ENCODE measurements at regions not wholly inside any gene's neighbourhood (a gene's known extent, or its start where the extent isn't known, plus 50 kb on each side); places are given as distances from the start of the nearest gene placed in this dataset.

DNA sequence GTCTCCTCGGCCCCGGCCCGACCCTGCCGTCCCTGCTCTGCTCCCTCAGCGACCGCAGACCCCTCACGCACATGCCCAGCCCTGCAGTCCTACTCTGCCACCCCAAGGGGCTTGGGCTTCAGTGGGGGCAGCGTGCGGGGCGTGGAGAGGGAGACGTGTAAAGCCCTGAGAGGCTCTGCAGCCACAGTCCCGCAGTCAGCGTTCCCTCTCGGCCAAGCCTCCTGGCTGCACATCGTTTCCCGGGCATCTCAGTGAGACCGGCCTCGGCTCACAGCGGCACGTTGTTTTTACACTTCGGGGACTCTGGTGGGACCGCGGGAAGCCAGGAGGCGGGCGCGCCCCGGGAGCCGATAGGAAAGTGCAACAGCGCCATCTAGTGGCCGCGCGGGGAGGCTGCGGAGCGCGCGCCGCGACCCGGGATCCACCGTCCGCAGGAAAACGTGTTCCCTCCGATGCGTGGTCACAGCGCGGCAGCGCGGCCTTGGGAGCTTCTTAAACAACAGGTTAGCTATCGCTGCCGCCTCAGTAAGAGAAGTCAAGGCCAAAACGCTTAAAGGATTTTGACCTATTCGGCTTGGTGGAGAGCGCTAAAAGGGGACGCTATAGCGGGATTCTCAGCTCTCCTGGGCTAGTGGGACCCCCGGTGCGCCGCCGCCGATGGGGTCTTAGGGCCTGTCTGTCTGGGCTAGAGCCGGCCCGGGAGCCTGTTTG lies 226.8 kb upstream of the IGF1R start:
- peak; percentile 68 to 79 for DNase-seq

DNA sequence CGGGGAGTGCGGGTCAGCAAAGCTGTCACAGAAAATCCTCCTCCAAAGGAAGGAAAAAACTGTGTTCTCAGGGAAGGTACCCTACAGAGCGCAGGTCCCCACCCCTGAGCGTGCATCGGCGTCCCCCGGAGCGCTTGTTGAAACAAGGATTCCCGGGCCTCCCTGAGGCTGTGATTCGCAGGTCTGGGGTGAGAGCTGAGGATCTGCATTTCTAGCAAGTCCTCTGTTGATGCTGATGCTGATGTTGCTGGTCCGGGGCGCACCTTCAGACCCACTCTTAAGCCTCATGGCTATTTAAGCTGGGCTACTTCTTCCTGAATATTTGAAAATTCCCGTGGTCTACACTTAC lies 226.2 kb upstream of the IGF1R start:
- peak in 1 of 2 experiments; percentile 46 for DNase-seq

DNA sequence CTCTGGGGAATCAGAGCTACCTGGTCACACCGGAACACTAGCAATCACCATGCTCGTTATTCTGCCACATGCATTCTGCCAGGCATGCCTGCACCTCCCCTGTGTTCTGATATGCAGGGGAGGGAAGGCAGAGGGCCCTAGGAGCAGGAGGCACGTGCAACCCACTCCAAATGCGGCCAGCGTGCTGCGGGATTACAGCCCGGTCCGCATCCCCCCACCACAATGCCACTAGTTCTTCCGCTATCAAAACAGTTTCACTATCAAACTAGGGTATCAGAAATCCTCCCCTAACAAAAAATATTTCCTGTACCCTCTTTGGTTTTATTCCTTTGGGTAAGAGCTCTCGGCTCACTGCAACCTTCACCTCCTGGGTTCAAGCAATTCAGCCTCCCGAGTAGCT lies 223.2 kb upstream of the IGF1R start:
- DNase-seq = no peak

DNA sequence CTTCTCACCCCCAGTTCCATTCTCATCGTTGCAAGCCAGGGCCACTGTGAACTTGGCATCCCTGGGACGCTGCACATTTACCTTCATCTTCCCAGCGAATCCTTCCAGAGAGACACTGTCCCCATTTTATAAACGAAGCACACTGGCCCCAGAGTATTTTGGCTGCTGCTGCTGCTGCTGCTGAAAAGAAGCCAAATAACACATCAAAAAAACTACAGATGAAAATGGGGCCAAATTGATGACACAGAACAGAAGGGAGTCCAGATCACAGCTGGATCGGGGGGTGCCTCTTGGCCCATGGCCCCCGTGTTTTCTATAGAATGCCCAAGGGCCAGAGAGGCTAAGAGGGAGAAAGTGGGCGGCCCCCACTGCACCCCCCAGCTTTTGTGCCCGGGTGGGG lies 221.0 kb upstream of the IGF1R start:
- DNase-seq = no peak

DNA sequence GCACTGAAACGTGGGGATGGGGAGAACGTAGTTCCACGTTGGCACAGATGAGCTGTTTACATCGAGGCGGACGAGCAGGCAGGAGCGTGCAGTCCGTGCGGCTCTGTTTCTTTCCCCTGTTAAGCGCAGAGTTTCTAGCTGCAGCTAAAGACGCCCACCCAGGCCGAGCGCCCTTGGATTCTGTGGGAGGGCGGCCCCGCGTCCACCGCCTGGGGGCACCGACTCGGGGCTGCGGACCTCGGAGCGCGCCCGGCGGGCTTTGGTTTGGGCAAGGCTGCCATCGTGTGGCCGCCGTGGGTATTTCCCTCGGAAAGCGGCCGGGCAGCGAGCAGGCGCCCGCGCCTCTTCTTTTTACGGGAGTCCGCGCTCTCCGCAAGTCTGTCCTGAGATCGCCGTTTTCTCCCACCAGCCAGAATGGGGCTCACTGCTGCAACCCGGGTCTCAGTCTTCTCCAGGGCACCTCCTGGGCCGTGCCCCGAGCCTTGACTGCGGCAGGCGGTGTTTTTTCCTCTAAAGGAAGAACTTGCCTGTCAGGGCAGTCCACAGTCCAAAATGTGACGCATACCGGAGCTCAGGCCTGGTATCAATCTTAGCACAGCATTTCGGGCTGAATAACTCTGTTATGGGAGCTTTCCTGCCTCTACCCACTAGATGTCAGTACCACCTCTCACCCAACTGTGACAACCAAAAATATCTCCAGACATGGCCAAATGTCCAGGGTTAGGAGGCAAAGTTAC lies 219.9 kb upstream of the IGF1R start:
- DNase-seq = peak; percentile 68 to 78

DNA sequence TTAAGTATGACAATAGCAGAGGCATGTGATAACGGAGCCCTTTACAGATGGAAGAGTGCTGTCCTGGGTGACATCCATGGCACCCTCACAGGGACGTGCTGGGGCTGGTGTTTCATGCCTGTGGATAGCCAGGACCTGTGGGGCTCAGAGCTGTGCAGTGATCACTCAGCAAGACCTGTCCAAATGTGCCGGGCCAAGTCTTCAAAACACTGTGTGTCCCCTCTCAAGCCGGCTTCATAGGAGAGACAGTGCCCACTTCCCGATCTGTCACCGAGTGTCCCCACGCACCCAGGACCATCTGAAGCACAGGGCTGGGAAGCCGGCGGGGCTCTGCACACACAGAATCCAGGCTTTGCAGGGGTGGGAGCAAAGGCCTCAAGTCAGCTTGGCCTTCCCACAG lies 217.2 kb upstream of the IGF1R start:
- no peak for DNase-seq

DNA sequence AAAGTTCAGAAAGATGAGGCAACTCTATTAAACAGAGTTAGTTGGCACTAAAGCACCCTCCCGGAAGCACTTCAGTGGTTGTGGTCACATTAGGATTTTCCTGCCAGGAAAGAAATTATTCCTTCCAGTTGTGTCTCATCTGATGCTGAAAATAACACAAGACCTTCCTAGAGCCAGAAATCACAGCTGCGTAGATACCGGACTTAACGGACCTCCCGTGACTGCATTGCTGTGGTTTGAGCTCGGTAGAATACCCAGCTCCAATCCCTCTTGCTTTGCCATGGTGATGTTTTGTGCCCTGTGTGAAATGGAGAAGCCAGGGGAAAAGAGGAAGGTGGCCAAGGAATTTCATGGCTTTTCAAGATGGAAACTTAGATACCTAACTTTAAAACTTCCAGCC lies 215.0 kb upstream of the IGF1R start:
- no peak for DNase-seq

DNA sequence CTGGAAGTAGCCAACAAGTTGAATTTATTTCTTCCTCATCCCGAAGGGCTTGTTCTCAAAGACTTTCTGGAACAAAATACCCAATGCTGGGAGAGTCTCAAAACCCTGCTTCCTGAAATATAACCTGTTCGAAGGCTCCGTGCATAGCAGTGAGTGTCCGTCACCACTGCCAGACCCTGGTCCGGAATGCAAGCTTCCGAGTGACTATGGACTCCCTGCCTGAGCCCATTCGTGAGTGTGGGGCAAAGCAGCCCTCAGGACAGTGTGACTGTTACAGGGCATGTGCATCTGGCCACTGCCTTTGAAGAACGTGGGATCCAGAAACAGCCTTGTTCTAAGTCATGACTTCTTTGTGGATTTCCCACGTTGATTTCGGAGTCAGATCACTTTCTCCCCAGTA lies 214.5 kb upstream of the IGF1R start:
- no peak for DNase-seq

DNA sequence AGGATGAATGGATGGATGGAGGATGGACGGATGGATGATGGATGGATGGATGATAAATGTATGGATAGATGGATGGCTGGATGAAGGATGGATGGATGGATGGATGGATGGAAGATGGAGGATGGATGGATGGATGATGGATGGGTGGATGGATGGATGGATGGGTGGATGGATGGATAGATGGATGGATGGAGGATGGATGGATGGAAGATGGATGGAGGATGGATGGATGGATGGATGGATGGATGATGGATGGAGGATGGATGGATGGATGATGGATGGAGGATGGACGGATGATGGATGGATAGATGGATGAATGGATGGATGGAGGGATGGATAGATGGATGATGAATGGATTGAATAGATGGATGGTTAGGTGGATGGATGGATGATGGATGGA lies 210.6 kb upstream of the IGF1R start:
- no peak for DNase-seq

DNA sequence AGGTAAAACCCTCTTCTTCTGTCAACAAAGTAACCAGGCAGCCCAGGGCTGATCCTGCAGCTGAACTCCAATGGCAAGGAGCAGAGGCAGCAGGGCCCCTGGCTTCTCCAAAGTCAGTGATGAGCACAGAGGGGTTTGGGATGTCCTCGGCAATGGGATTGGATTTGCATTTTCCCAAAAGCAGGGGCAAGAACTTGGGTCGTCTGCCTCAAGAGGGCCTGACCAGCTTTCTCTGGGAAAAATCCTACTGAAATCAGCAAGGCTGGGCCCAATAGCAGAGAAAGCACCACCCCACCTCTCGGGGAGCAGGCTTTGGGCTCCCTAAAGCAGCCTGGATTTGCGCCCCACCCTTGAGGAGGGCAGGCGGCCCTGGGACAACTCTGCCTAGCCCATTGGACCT lies 210.0 kb upstream of the IGF1R start:
- no peak for DNase-seq

DNA sequence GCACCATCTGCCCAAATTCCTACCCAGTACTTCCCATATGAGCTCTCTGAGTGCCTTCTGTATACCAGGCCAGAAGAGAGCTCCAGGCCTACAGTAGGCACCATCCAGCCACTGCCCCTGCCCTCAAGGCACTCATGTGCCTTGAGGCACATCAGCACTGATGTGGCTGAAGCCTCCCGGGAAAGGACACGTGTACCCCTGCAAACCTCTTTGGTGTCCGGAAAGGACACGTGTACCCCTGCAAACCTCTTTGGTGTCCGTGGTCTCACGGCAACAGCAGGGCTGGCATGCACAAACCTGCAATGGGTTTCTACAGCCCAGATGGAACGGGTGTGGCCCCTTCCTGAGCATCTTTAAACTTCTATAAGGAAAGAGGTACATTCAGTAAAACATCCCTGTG lies 209.4 kb upstream of the IGF1R start:
- no peak for DNase-seq

DNA sequence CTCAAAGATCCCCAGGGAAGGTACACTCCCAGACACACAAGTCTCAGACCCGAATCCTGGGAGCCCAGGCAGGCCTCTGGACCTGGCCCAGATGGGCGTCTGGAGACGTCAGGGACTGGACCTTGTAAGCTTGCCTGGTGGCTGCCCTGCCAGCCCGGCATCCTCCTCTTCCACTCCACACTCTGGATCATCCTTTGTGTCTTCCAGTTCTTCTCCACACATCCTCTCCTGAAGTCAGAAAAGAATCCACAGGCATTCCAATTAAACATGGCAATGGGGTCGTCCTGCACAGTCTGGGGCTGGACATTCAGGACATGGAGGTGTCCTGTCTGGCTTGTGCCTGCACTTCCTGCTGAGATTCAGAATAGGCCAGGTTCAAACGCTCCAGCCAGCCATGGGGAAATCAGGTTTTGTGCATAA lies 208.8 kb upstream of the IGF1R start:
- DNase-seq = no peak

DNA sequence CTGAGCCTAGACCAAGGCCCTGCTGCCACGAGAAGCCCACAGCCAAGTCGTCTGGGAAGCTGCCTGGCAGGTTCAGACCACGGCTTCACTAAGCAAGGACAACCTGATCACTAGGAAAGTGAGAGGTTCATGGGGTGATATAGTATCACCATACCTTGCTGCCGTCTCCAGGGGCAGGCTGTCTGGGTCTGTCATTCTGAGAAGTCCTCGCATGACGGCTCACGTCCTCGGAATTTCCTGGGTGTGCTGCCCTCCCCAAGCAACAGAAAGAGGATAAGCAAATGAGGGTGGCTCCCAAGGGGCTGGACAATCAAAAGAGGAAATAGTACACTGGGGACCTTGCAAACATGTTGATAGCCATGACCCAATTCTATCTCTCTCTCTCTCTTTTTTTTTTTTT lies 207.4 kb upstream of the IGF1R start:
- no peak for DNase-seq

DNA sequence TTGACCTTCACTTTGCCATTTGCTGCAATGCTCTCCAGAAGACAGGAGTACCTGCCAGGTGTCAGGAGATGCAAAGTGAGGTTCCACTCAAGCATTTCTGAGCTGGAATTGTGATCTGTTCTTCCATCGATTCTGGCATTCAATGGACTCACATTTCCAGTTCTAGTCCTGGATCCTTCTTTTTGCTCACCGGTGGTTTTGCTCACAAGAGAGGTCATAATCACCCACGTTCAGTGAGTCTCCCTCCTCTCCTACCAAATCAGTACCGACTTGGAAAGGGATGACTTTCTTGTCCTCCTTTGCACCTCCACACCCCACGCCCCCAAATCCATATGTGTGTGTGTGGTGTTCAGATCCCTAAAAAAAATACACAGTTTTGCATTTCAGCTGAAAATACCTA lies 206.7 kb upstream of the IGF1R start:
- DNase-seq = no peak

DNA sequence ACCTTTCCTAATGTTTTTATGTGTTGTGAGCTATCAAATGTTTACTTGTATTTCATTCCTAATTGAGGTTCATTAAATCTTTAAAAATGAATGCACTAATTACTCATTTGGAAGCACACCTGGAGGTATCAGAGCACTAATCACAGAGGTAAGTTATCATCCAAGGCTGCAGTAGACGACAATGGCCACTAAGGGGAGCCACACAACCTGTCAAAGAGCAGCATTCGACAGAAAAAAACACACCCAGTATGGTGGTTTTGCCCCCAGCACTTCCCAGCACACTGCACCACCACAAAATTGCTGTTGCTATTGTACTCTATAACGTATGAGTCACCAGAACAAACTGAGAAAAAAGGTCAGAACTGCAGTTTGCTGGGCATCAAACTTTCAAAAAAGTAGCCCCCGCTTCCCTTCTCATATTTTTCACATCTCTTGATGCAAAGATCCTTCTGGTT lies 205.9 kb upstream of the IGF1R start:
- peak; percentile 62 to 84 for DNase-seq

DNA sequence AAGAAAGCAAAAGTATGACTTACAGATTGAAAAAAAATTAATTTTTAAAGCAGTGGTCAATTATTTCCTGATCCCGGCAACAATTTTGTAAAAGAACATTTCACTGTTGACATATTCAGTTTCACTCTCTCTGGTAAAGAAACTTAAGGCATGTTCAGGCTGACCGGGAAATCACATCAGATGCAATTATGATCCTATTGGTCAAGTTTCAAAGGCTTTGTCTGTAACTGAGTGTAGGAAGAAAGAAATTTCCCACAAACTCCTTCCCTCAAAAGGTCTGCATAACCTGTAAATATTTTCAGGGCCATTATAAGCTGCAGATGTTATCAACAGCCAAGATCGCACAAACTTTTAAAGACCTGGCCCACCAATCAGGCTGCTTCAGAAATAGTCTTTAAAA lies 205.4 kb upstream of the IGF1R start:
- no peak for DNase-seq

DNA sequence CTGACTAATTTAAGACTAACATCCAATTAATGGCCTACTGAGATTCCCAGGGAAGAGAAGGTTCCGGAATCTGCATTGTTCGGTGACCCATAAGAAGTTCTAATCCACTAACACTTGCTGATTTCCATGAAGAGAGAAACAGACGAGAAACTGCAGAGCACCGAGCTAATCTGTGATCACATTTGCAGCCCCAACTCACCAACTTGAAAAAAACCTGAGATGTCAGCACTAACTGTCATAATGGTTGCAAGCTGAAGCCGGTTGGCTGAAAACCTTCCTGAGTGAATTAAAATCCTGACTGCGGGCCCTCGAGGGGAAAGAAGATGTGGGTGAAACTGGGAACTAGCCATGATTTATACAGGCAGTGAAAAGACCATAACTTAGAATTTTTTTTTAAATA lies 204.8 kb upstream of the IGF1R start:
- DNase-seq = no peak

DNA sequence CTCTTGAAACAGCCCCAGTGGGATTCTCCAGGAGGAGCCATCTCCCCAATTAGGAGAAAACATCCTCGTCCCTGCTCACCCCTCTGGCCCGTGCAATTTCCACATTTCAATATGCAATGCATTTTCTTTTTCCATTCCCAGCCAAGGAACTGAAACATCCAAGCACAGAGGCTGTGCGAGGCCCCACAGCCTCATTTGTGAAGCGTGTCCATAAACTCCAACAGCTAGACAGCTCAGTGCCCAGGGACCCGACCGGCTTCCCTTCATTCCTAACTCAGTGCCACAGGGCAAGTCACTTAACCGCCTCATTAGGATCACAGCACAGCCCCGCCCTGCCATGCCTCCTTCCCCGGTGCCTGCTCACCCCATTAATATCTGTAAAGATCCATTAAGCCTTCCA lies 204.2 kb upstream of the IGF1R start:
- no peak for DNase-seq

DNA sequence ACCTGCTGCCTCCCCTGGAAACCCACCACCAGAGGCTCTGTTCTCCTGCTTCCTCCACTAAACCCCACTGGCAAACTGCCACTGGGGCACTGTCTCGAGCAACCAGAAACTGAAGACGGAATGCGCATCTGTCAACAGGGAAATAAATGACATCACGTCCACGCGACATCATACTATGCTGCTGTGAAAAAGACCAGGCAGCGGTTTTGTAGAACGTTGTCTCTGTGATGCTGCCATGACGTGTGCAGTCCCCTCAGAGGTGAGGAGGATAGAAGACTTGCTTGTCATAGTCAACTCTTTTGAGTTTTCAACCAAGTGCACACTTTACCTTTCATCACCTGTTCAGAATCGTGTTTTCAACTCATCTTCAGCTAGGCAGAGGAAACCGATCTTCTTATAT lies 203.0 kb upstream of the IGF1R start:
- DNase-seq = peak; percentile 28 to 61

DNA sequence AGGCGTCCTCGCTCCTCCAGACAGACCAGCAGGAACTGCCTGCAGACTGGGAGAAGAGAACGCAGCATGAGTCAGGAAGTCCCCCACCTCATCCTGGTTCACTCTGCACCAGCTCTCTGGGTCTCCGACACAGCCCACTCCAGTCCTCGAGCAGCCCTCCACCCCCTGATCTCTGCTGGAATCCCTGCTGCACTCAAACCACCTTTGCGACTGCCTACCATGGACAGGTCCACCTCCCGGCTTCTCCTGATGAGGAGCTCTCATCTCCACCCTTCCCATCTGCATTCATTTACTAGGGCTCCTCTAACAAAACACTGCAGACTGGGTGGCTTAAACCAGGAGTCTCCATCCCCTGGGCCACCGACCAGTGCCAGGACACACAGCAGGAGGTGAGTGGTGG lies 202.3 kb upstream of the IGF1R start:
- DNase-seq = no peak

DNA sequence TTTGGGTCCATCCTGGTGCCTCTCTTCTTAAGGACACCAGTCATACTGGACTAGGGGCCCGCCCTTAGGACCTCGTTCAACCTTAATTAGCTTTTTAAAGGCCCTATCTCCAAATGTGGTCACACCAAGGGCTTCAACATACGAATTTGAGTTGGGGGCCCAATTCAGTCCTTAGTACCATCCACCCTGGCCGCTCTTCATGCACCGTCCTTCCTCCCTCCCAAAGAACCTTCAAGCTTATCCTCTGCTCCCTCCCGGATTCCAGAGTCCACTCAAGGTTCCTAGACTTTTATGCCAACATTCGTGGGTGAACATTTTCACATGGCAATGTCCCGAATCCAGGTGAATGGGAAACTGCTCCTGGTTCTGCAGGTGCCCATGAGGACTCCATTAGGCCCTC lies 201.3 kb upstream of the IGF1R start:
- DNase-seq = no peak

DNA sequence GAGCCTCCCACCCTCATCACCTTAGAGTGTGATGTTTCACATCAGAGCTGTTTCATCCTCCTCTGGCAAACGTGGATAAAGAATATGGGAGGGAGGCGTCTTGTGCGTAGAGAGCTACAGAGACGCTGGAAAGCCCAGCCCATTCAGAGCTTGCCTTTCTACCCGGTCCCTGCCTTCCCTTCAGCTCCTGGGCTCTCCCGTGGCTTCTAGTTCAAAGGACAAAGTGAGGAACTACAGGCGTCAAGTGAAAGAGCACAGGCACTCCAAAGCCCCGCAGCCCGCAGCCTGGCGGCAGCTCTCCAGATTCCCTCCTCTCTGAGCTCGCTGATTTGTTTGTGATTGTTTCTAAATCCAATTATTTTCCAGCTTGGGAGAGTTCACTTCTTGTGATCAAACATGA lies 197.1 kb upstream of the IGF1R start:
- no peak for DNase-seq

DNA sequence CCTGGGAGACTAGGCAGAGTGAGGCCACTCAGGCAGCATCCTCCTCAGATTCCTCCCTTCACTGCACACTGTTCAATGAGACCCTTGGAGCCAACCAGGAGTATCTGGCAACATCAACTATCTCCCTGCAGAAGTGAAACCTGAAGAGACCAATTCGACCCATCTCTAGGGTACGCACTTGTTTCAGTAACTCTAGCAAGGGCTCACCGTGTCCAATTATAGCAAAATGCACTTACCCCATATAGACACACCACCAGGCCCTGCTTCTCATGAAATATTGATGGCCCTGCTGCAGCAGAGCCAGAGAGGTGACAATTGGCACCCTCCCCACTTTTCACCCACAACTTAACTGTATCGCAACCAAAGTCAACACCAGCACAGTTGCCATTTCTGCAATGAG lies 196.1 kb upstream of the IGF1R start:
- no peak for DNase-seq

DNA sequence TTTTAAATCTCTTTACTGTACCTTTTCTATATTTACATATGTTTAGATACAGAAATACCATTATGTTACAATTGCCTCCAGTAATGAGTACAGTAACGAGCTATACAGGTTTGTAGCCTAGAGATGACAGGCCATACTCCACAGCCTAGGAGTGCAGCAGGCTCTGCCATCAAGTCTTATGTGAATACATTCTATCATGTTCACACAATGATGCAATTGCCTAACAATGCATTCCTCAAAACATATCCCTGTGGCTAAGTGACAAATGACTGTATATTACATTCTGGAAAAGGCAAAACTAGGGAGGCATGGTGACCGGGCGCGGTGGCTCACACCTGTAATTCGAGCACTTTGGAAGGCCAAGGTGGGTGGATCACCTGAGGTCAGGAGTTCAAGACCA lies 192.4 kb upstream of the IGF1R start:
- DNase-seq = no peak

DNA sequence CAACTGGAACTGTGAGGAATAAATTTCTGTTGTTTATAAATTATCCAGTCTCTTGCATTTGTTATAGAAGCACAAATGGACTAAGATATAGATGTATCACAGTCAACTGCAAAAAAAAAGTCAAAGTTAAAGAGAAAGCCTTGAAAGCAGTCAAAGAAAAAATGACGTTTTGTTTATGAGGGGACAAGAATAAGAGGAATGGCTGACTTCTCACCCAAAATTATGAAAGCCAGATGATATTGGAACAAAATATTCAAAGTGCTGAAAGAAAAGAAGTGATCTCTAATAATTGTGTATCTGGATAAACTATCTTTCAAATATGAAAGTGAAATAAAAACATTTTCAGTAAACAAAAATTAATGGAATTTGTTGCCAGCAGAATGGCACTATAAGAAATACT lies 171.8 kb upstream of the IGF1R start:
- DNase-seq = no peak

All from NCI-H524 (cell line).